ENCODE measurements at regions not wholly inside any gene's neighbourhood (a gene's known extent, or its start where the extent isn't known, plus 50 kb on each side); places are given as distances from the start of the nearest gene placed in this dataset.
"Not testable (repeated sequence)": the region's sequence is repeated elsewhere in the genome, so short reads cannot be mapped to it uniquely, and the experiment has no call there.

DNA sequence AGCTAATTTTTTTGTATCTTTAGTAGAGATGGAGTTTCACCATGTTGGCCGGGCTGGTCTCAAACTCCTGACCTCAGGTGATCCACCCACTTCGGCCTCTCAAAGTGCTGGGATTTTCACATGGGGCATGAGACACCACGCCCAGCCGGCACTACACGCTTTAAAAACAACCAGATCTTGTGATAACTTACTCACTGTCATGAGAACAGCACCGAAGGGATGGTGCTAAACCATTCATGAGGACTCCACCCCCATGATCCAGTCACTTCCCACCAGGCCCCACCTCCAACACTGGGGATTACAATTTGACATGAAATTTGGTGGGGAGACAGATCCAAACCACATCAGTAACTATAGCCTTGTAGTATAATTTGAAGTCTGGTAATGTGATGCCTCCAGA is 67.4 kb upstream of the ZNF169 start:
- DNase-seq (ENCODE audit: low read depth): not testable (repeated sequence)

DNA sequence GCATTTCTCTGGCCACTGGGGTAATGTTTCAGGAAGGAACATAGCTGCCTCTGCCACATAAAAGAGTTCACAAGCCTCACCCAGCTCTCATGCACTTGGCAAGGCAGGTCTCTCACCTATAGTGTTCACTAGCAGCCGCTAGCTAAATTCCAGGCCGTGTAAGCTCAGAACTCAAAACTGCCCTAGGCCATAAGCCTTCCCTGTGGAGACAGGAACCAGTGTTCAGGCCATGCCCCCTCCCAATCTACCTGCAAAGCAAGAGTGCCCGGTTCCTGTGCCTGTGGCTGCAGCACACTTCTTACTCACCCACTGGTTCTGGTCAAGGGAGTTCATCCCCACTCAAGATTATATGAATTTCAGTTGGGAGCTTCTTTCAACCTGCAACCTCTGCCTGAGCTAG is 60.7 kb upstream of the ZNF169 start:
- DNase-seq (ENCODE audit: low read depth): no peak

DNA sequence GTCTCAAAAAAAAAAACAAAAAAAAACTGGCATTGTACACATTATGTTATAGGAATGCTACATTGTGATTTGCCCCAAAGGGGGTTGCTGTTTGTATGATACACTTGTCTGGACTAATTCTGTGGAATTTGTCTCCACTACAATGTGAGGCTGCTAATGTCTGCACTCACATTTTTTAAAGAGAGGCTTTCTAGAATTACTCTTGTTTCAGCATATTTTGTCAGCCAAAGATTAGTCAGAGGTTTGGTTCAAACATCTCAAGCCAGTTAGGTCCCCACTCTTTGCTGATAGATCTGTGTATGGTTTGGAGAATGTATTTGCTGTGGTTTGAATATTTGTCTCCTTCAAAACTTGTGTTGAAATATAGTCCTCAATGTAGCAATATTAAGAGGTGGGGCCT is 59.3 kb upstream of the ZNF169 start:
- DNase-seq (ENCODE audit: low read depth): no peak

- no peak for DNase-seq (ENCODE audit: low read depth)
These were observed 54.9 kb upstream of the ZNF169 start for GRCh38 chr9:94204174-94204573.

GRCh38 chr9:94207781-94208180 is 51.3 kb upstream of the ZNF169 start:
- no peak for DNase-seq (ENCODE audit: low read depth)
